ENCODE measurements at regions not wholly inside any gene's neighbourhood (a gene's known extent, or its start where the extent isn't known, plus 50 kb on each side); places are given as distances from the start of the nearest gene placed in this dataset.
"Not testable (repeated sequence)": the region's sequence is repeated elsewhere in the genome, so short reads cannot be mapped to it uniquely, and the experiment has no call there.

DNA sequence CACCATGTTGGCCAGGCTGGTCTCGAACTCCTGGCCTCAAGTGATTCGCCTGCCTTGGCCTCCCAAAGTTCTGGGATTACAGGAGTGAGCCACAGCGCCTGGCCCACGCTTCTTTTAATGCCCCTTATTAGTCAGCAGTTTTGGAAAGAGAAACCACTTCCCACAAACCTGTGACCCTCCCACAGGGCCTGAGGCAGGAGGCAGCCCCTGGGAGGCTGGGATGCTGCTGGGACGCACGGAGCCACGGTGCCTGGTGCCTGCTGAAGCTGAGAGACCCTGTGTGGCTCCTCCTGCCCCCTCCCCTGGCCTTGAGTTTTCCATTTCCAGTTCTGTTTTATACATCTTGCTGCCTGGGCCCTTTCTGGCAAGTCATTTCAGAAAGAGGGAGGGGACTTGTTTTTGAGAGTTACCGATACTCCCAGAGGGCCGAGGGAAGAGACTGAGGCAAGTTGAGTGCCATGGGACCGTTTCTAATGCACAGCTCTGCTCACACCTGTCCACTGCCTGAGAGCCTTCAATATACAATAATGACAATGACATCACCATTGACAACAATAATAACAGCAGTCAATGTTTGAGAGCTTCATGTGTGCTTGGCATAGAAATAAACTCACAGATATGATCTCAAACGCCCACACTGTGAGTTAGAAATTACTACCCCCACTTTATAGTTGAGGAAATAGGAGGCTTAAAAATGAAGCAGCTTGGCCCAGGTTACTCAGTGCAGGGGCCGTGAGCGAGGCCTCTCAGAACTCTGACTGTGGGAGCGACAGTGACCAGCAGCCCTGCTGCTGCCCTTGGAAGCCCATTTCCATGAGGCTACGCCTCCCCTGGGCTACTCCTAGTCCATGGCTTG is 78.1 kb upstream of the YWHAQ start:
- DNase-seq = no peak

DNA sequence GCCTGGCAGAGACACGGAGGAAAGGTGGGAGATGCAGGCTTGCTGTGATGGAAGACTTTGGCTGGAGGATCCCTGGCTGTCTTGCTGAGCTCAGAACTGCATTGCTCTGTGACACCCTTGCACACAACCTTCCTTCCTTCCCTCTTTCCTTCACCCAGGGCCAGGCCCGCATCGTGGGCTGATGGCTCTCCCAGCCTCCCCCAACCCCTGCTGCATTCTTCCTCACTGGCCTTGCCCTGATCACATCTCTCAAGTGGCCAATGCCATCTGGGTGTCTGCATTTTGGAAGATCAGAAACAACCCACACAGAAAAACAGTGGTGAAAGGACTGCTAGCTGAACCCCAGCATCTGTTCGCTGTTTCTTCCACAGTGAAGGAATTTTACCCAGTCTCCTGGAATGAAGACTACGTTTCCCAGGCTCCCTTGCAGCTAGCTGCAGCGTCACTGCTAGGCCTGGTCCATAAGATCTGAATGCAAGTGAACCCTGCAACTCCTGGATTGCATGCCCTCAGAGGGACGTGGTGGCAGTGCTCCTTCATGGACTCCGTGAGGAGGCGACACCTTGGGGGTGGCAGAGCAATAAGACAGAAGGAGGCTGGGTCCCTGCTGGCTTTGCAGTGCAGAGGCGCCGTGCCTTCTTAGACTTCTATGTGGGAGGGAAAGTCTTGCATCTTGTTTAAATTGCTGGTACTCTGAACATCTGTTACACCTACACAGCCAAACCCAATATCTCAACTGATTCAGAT is 78.9 kb upstream of the YWHAQ start:
- no peak for DNase-seq

DNA sequence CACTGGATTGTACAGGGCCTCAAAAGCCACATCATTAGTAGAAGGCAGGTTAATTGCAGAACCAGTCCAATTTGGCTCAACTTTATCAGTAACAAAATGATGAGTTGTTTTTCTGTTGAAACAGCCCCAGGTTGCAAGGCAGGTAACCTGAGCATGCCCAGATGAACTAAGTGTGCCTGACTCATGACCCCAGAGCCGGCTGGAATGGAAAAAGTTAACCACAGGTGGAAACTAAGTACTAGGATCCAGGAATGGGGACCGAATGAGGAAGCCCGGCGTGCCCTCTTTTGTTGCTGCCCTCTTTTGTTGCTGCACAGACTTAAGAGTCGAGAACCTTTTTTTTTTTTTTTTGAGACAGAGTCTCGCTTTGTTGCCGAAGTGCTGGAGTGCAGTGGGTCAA is 79.5 kb upstream of the YWHAQ start:
- DNase-seq = no peak

DNA sequence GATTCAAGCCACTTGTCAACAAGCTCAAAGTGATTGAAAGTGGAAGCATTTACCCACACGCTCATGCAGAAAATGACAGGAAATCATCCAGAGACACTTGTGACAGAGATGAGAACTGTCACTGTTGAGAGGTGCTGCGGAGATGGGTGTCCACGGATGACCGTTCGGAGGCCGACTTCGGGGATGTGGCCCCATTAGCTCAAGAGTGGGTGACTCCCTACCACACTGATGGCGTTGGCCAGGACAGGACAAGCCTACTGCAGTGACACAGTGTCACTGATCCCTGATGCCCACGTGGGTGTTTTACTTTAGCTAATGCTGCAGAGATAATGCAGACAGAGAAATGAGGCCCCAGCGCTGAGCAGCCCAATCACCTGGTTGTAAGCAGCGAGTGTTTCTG is 81.5 kb upstream of the YWHAQ start:
- DNase-seq = no peak

DNA sequence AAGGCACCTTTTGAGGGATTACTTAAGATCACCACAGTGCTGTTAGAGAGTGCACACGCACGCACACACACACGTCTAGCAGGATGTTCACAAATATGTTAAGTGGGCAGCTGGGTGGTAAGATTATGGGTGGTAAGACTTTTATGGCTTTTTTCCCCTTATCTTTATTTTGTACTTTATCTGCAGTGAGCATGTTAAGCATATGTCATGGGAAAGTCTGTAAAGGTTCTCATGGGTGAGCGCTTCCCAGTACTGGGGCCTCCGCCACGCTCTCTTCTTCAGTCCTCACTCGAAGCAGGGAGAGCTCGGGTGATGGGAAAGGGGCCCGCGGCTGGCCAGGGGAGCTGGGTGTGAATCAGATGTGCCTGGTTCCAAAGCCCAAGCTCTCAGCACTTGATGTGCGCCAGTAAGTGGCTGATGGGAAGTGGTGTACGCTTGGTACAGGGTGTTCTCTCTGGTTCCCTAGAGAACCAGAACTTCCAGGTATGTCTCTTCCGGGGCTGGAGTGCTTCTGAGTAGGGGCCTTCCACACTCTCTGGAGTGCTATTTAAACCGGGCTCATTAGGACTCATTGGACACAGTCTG is 83.9 kb upstream of the YWHAQ start:
- DNase-seq = no peak

DNA sequence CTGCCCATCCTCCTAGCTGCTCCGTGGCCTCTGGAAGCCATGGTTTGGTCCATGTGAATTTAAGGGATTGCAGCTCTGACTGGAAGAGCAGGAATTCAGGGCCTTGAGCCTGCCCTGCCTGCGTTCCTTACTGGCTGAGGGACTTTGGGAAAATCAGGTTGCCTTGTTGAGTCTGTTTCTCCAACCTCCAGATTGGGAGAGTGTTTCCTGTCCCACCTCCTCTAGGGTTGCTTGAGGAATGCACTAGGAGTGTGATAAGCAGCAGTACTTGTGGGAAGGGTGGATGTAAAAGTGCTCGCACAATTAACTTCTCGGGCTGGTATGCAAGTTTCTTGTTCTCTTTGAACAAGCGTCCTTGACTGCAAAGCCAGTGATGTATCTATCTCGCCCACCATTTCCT is 84.4 kb upstream of the YWHAQ start:
- no peak for DNase-seq

DNA sequence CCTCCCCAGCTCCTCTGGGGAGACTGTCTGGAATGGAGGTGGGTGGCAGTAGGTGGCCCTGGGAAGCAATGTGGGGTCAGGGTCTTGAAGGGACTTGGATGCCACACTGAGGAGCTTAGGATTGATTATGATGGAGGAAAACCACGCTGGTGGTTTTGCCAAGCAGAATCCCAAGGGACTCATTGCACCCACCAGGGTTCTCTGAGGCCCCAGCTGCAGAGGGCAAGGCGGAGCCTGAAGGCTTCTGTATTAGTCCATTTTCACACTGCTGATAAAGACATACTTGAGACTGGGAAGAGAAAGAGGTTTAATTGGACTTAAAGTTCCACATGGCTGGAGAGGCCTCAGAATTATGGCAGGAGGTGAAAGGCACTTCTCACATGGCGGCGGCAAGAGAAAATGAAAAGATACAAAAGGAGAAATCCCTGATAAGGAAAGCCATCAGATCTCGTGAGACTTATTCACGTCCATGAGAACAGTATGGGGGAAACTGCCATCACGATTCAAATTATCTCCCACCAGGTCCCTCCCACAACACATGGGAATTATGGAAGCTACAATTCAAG is 87.2 kb upstream of the YWHAQ start:
- no peak for DNase-seq

DNA sequence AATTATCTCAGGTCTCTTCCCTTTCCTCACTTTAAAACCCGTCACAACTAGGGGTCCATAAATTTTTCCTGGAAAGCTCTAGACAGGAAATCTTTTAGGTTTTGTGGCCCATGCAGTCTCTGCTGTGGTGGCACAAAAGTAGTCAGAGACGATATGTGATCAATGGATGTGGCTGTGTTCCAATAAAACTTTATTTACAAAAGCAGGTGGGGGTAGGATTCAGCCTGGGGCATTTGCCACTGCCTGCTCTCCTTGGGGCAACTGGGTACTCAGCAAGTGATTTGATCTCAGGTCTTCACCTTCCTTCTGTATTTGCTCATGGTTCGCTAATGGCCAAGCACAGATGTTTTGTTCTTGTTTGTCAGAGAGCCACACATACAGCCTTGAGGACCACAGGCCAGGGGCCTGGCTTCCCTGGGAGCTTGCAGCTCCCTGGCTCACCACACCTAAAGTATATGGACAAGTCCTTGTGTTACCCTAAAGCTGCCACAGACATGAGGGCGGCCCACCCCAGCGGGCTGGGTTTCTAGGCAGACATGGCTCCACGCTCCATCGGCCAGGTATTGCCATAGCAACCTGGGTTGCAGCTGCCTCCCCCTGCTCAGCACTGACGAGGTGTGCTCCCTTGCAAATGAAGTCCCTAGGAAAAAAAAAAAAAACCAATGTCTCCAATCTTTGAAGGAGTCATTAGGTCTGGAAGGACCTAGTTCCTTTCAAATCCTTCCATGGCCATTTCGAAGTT is 89.7 kb upstream of the YWHAQ start:
- no peak for DNase-seq

DNA sequence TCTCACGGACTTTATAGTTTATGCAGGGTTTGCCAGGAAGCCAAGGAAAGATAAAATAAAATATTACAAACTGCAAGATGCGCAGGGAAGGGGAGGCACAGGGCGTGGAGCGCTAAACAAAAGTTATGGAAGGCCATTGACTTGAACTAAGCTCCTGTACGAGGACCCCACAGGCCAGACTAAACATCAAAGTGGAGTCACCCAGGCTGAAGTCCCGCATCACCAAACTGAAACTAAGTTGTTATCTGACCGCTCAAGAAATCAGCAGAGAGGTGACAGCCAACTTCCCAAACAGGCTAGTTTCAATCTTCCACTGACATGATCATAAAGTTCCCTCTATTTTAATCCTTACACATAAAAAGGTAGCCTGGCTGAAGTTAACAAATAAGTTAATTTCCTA is 90.5 kb upstream of the YWHAQ start:
- DNase-seq = no peak

DNA sequence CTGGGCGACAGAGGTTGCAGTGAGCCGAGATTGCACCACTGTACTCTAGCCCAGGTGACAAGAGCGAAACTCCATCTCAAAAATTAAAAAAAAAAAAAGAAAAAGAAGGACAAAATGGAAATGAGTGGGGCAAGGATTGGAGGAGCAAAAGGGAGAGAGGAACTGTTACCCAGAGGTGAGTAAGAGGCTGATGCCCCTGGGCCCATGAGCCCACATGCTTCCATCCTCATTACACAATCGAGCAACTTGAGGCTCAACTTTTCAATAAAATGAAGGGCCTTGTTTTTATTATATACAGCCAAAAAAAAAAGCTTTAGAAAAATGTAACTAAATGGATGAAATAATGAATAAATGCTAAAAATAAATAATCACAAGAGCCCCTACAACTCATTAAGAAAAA is 91.7 kb upstream of the YWHAQ start:
- DNase-seq = no peak

DNA sequence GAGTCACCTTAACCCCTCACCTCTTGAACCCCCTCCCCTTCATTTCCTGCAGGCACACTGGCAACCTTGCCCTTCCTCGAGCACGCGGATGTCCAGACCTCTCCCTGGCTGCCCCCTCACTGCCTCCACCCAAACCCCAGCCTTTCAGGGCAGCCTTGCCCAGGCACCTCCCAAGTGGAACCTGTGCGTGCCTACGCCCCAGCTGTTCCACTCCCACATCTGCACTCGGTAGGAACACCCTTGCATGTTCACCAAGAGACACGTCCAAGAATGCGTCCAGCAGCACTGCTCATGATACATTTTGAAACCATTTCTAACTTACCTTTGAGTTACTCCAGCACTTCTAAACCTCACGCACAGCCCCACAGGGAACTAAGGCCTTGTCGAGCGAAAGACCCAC is 93.8 kb upstream of the YWHAQ start:
- DNase-seq = no peak

DNA sequence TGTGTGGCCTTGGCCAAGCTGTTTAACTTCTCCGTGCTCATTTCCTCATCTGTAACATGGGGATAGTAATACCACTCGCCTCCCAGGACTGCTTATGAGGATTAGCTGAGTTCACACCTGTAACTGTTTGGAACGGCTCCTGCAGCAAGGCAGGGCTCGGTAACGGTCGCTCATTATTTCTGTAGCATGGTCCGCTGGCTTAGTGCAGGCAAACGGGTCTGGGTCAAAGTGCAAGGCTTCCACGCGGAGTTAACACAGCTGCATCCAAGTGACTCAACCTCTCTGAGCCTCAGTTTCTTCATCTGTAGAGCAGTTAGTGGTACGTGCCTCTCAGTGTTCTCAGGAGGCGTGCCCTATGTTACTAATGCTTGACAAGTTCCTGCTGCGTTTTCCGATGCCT is 94.3 kb upstream of the YWHAQ start:
- no peak for DNase-seq

DNA sequence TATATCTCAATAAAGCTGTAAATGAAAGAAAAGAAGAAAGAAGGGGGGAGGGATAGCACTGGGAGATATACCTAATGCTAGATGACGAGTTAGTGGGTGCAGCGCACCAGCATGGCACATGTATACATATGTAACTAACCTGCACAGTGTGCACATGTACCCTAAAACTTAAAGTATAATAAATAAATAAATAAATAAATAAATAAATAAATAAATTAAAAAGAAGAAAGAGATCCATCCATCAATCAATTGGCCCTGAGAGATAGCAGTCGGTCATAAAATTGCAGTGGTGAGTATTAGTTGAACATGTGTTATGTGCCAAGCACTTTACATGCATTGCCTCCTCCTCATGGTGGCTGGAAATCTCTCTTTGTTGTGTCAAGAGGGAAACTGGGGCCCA is 95.2 kb upstream of the YWHAQ start:
- not testable (repeated sequence) for DNase-seq

DNA sequence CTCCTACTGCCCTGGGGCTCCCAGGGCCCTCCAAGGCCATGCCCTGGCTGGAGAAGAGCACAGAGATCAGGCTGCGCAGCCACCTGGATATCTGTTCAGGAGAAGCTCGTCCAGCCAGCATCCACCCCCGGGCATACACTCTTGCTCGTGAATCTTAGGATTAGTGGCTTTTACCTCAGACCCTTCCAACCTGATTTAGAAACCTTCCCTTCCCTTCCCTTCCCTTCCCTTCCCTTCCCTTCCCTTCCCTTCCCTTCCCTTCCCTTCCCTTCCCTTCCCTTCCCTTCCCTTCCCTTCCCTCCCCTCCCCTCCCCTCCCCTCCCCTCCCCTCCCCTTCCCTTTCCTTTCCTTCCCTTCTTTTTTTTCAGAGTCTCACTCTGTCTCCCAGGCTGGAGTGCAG is 99.7 kb upstream of the YWHAQ start:
- not testable (repeated sequence) for DNase-seq

DNA sequence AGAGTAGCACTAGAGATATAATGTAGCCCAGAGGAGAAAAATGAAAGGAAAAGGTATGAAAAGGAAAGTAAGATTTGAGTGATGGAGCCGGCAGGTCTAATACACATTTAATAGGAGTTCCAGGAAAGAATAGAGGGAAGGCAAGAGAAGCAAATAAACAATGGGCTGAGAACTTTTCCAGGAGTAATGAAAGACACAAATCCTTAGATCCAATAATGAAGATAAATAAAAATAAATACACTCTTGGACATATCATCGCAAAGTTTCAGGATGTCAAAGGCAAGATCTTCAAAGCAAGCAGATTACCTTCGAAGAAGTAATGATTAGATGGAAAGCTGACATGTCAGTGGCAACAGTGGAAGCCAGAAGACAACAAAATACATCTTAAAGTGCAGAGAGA is 102.0 kb upstream of the YWHAQ start:
- no peak for DNase-seq

DNA sequence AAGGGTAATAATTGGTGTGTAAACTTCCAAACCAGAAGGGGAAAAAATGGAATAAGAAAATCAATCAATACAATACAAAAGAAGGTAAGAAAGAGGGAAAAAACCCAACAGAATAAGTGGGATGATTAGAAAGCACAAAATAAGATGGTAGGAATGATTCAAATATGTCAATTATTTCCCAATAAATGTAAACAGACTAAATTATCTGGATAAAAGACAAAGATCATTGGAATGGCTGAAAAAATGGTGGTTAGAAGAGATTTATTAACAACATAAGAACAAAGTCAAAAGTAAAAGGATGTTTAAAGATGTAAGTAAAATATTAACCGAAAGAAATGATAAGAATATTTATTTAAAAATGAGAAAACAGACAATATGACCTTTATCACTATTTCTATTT is 103.5 kb upstream of the YWHAQ start:
- no peak for DNase-seq

DNA sequence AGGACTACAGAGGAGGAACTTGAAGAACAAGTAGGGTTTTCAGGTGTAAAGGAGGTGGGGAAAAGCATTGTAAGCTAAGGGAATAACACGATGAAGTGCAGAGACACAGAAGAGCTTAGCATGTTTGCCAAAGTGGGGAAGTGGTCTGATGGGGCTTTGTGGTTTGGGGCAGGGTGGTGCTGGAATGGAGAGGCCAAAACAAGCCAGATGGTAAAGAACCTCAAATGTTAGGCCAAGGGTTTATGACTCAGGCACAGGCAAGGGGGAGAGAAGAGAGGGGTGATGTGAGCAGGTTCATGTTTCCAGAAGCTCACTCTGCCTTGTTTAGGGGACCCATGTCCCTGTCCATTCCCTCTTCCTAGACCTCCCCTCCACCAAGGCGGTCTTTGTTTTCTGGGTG is 104.5 kb upstream of the YWHAQ start:
- no peak for DNase-seq

DNA sequence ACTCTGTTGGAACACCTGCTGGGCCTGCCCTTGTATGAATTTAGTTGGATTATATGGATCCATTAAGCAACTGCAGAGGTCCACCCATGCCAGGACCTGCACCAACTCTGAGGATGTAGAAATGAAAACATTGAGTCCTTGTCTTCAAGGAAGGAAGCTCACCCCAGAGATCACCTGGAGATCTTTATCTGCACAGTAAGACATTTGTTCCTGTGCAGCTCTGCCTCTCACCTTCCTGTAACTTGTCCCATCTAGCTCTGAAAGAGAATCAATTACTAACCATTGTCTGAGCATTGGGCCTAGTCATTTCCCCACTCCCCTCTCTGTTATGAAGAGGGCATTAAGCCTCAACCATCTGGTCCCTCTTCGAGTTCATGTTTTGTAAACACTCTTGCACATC is 105.2 kb upstream of the YWHAQ start:
- DNase-seq = no peak

DNA sequence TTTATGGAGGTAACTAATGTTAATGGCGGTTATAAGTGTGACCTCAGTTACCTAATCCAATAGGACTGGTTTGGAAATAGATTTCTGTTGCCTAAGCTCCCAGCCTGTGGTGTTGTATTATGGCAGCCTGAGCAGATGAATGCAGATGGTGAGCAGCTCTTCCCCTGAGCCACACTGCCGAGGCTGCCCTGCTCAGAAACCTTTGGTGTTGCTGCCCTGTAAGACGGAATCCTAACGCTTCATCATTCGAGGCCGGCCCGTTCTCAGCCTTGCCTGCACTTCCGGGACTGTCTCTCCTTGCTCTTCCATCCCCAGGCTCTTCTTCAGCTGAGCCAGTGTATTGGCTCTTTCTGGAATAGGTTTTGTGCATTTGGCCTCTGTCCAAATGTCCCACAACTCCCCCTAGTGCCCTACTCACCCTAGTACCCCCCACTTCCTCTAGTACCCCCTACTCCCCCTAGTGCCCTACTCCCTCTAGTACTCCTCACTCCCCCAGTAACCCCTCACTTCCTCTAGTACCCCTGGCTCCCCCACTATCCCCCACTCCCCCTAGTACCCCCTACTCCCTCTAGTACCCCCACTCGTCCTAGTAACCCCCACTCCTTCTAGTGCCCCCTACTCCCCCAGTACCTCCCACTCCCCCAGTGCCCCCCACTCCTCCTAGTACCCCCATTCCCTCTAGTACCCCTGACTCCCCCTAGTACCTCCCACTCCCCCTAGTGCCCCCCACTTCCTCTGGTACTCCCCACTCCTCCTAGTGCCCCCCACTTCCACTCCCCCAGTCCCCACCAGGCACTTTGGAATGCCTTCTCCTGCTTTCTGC is 106.0 kb upstream of the TAF1B start:
- no peak for DNase-seq

DNA sequence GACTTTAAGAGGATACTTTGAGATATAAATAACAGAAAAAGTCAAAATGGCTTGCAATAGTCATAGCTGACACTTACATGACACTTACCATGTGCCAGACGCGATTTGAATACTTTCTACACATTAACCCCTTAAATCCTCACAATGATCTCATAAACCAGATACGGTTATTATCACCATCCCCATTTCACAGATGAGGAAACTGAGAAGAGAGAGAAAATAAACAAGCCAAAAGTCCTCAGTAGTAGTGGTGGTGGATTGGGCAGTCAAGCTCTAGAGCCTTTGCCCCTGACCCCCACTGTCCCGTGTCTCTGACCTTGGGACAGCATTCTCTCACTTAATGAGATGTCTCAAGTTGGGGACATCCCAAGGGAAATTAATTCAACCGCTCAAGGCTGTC is 105.2 kb upstream of the TAF1B start:
- DNase-seq = no peak

DNA sequence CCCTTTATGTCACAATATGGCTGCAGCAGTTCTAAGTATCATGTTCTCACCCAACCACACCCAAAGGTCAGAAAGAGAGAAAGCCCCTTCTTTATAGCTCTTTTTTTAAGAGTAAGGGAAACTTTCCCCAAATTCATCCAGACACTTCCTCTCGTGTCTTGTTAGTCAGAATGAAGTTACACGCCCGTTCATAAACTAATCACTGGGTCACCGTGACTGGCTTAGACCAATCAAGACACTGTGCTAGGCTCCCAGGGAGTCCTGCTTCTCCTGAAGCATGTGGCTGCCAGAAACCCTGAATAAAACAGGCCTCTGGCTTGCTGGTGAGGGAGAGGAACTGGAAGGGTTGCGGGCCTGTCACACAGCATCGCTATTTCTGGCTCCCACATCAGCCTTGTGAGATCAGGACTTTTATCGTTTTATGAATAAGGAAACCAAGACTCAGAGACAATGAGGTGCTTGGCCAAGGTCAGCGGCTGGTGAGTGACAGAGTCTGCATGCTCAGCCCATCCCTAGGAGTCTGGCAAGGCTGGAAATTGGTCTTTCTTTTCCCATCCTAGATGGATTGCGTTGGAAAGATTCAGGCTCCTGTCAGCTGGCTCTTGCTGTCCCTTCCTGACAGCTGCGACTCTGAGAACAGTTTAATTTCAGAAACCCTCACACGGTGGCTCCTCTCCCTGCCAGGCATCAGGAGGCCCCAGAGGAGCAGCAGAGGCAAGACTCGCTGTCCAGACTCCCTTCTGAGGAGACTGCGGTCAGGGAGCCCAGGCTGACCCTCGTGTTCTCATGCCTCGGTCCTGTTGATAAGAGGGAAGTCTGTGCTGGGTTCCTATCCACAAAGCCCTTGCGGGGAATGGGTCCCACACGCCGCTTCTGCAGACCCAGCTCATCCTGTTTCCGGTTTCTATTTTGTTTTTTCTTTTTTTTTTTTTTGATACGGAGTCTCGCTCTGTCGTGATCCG is 104.5 kb upstream of the TAF1B start:
- DNase-seq = no peak
